ENCODE measurements at regions not wholly inside any gene's neighbourhood (a gene's known extent, or its start where the extent isn't known, plus 50 kb on each side); places are given as distances from the start of the nearest gene placed in this dataset.

DNA sequence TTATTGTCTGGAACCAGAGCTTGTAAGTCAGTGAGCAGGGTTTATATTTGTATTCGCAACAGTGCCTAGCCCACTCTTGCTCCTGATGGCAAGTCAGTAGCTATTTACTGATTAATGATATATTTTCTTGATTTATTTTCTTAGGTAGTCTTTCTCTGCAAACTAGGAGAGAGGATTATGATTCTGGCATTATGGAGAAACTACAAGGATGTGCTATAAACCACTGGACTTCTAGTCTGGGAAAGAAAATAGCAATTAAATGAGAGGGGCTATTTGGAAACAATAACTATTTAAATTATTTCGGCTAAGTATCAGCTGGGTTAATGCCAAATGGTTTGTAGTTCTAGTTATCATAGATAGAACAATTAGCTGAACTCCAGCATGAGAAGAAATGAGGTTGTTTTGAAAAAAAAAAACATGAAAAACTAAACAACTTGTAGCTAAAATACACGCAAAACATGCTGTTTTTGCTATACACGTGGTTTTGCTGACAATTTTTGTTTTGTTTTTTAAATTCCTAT is 304.9 kb upstream of the TCF21 start:
- no peaks in the 10 kb centered on the region for H3K27me3 ChIP-seq (ENCODE audit: control insufficient read depth, insufficient read depth, low read length)
- no peaks in the 10 kb centered on the region for H3K36me3 ChIP-seq (ENCODE audit: control insufficient read depth, insufficient read depth, low read length)
- H3K9me3 ChIP-seq (ENCODE audit: control insufficient read depth, insufficient read depth, low read length), result no peaks in the 10 kb centered on the region
- no peak overlapping the region for H3K9ac ChIP-seq (ENCODE audit: low read depth, low read length)
- no peak overlapping the region for H3K4me3 ChIP-seq (ENCODE audit: low read depth, low read length)
- H3K4me1 ChIP-seq (ENCODE audit: control insufficient read depth, insufficient read depth, low read length), result no peaks in the 10 kb centered on the region

DNA sequence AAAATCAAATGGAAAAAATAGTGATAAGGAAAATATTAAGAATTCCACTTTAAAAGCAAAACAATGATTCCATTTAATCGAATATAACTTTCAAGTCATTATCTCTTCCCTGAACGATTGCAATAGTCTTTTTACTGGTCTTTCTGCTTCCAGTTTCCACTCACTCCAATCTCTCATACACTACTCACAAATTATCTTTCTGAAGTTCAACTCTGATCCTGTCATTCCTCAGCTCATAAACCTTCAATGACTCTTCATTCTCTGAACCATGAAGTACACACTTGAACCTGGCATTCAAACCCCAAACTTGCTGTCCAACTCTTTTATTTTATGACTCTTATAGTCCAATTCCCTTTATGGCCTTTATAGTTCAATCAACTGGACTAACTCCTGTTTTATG is 304.1 kb upstream of the TCF21 start:
- H3K9ac ChIP-seq (ENCODE audit: low read depth, low read length), result no peak overlapping the region
- no peaks in the 10 kb centered on the region for H3K27me3 ChIP-seq (ENCODE audit: control insufficient read depth, insufficient read depth, low read length)
- no peaks in the 10 kb centered on the region for H3K9me3 ChIP-seq (ENCODE audit: control insufficient read depth, insufficient read depth, low read length)

DNA sequence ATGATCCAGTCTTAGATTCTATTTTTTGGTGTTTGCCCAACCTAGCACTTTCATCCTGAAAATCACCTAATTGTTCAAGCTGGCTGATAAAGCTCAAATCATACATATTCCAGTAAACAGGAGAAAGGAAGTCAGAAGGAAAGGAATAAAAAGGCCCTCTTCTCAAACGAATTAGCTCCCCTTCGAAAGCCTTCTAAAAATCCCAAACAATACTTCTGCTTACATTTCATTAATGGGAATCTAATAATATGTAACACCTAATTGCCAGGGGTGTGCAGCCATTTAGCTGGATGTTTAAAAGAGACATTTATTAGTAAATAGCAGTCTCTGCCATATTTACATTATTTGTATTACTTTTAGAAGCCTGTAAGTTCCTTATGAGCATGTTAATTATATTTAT is 302.9 kb upstream of the TCF21 start:
- H3K27me3 ChIP-seq (ENCODE audit: control insufficient read depth, insufficient read depth, low read length), result no peaks in the 10 kb centered on the region
- H3K4me1 ChIP-seq (ENCODE audit: control insufficient read depth, insufficient read depth, low read length), result no peaks in the 10 kb centered on the region
- H3K4me3 ChIP-seq (ENCODE audit: low read depth, low read length), result no peak overlapping the region
- no peaks in the 10 kb centered on the region for H3K36me3 ChIP-seq (ENCODE audit: control insufficient read depth, insufficient read depth, low read length)
- H3K9ac ChIP-seq (ENCODE audit: low read depth, low read length), result no peak overlapping the region
- H3K9me3 ChIP-seq (ENCODE audit: control insufficient read depth, insufficient read depth, low read length), result no peaks in the 10 kb centered on the region

More for the DNA sequence above, 304.1 kb upstream of the TCF21 start:
- H3K36me3 ChIP-seq (ENCODE audit: control insufficient read depth, insufficient read depth, low read length), result no peaks in the 10 kb centered on the region
- H3K4me3 ChIP-seq (ENCODE audit: low read depth, low read length), result no peak overlapping the region
- no peaks in the 10 kb centered on the region for H3K4me1 ChIP-seq (ENCODE audit: control insufficient read depth, insufficient read depth, low read length)

DNA sequence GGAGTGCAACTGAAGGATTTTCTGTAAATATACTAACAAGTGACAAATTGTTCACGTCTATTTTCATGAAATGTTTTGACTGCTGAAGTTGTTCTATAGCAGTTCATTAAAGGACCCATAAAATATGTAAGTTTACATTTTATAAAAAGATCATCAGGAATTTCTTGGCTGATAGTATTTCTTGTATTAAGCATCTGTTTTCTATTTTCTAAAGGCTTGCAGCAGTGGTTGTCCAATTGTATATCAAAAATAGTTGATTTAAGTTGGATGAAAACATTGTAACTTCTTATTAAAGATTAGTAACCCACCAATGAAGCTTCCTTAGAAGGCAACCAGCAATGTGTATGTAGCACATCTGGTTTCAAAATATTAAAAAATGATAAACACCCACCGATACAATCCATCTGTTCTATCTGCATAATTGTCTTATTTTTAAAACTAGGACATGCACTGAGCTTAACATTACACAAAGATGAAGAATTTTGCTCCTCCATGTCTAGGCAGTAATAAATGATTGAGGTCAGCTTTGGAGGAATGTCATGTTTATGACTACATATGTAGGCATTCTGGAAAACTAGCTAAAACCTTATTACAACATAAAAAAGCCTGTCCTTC is 301.3 kb upstream of the TCF21 start:
- Histone ChIP-seq H3K9ac (ENCODE audit: low read depth, low read length) (no peak overlapping the region), H3K27me3 (ENCODE audit: control insufficient read depth, insufficient read depth, low read length) (no peaks in the 10 kb centered on the region), H3K4me1 (ENCODE audit: control insufficient read depth, insufficient read depth, low read length) (no peaks in the 10 kb centered on the region), H3K9me3 (ENCODE audit: control insufficient read depth, insufficient read depth, low read length) (no peaks in the 10 kb centered on the region), H3K36me3 (ENCODE audit: control insufficient read depth, insufficient read depth, low read length) (no peaks in the 10 kb centered on the region), H3K4me3 (ENCODE audit: low read depth, low read length) (no peak overlapping the region)

DNA sequence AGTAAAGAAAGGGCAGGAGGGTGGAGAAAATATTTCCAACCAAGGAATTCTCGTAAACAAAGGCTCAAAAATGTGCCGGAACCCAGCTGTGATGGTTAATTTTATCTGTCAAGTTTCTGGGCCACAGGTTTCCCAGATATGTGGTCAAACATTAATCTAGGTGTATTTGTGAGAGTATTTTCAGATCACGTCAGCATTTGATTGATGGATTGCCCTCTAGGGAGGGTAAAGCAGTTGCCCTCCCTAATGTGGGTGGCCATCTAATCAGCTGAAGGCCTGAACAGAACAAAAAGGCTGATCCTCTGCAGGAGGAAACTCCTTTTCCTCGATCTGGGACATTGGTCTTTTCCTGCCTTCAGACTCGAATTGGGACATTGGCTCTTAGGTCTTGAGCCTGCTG is 298.7 kb upstream of the TCF21 start:
- Histone ChIP-seq H3K4me3 (ENCODE audit: low read depth, low read length) (no peak overlapping the region), H3K27me3 (ENCODE audit: control insufficient read depth, insufficient read depth, low read length) (no peaks in the 10 kb centered on the region), H3K9ac (ENCODE audit: low read depth, low read length) (no peak overlapping the region), H3K4me1 (ENCODE audit: control insufficient read depth, insufficient read depth, low read length) (no peaks in the 10 kb centered on the region), H3K36me3 (ENCODE audit: control insufficient read depth, insufficient read depth, low read length) (no peaks in the 10 kb centered on the region), H3K9me3 (ENCODE audit: control insufficient read depth, insufficient read depth, low read length) (no peaks in the 10 kb centered on the region)

DNA sequence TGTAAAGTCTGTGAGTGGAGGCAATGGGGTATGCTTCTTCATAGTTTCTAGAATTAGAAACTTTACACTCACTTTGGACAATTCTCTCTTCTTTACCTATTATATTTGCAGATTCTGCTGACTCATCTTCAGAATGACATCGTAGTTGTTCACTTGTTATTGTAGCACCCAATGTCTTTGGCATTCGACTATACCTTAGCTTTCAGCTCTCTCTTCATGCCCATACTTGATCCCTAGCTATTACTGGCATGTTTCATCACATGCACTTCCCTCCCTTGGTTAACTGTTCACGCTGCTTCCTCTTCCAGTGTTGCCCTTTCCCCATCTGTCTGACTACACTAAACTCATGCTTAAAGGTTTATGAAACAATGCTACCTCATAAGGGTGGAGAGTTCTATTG is 298.1 kb upstream of the TCF21 start:
- H3K36me3 ChIP-seq (ENCODE audit: control insufficient read depth, insufficient read depth, low read length), result no peaks in the 10 kb centered on the region
- H3K4me1 ChIP-seq (ENCODE audit: control insufficient read depth, insufficient read depth, low read length), result no peaks in the 10 kb centered on the region
- no peak overlapping the region for H3K9ac ChIP-seq (ENCODE audit: low read depth, low read length)
- no peaks in the 10 kb centered on the region for H3K9me3 ChIP-seq (ENCODE audit: control insufficient read depth, insufficient read depth, low read length)
- no peaks in the 10 kb centered on the region for H3K27me3 ChIP-seq (ENCODE audit: control insufficient read depth, insufficient read depth, low read length)
- no peak overlapping the region for H3K4me3 ChIP-seq (ENCODE audit: low read depth, low read length)

DNA sequence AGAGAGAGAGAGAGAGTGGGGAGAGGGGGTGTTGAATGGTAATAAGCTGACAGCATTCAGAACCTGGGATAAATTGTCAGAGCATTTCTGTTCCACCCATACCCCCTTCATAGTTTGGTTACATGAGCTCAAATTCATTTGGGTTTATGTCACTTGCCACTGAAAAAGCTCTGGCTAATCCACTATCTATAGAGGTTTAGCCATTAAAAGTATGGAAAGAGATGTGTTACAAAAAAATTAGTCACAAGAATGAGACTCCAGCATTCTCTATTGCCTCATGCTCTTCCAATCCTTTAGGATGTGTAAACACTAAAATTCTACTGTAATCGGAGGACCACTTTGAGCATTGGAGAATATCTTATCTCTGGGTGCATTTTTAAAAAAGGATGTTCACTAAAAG is 297.6 kb upstream of the TCF21 start:
- no peaks in the 10 kb centered on the region for H3K9me3 ChIP-seq (ENCODE audit: control insufficient read depth, insufficient read depth, low read length)
- H3K27me3 ChIP-seq (ENCODE audit: control insufficient read depth, insufficient read depth, low read length), result no peaks in the 10 kb centered on the region
- H3K36me3 ChIP-seq (ENCODE audit: control insufficient read depth, insufficient read depth, low read length), result no peaks in the 10 kb centered on the region
- no peak overlapping the region for H3K9ac ChIP-seq (ENCODE audit: low read depth, low read length)
- no peak overlapping the region for H3K4me3 ChIP-seq (ENCODE audit: low read depth, low read length)
- H3K4me1 ChIP-seq (ENCODE audit: control insufficient read depth, insufficient read depth, low read length), result no peaks in the 10 kb centered on the region

DNA sequence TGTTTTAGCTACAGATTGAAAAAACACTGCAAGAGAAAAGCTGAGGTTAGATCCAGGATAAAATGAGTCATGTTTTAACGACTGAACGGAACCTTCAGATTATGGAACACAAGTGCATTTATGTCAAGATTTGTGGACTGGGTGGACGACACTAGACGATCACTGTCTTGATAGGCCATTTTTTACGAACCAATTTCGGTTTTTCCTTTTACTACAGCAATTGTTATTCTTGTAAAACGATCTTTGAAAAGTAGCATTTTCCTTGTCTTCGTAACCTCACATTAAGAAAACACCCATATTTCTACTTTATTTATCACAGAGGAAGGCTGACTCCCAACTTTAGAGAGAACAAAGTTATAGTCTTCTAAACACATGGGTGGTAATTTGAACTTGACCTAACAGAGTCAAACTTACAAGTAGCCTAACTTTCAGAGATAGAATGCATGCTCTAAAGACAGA is 294.2 kb upstream of the TCF21 start:
- no peak overlapping the region for H3K9ac ChIP-seq (ENCODE audit: low read depth, low read length)
- no peak overlapping the region for H3K4me3 ChIP-seq (ENCODE audit: low read depth, low read length)
- no peaks in the 10 kb centered on the region for H3K9me3 ChIP-seq (ENCODE audit: control insufficient read depth, insufficient read depth, low read length)
- no peaks in the 10 kb centered on the region for H3K4me1 ChIP-seq (ENCODE audit: control insufficient read depth, insufficient read depth, low read length)
- H3K36me3 ChIP-seq (ENCODE audit: control insufficient read depth, insufficient read depth, low read length), result no peaks in the 10 kb centered on the region
- H3K27me3 ChIP-seq (ENCODE audit: control insufficient read depth, insufficient read depth, low read length), result no peaks in the 10 kb centered on the region

DNA sequence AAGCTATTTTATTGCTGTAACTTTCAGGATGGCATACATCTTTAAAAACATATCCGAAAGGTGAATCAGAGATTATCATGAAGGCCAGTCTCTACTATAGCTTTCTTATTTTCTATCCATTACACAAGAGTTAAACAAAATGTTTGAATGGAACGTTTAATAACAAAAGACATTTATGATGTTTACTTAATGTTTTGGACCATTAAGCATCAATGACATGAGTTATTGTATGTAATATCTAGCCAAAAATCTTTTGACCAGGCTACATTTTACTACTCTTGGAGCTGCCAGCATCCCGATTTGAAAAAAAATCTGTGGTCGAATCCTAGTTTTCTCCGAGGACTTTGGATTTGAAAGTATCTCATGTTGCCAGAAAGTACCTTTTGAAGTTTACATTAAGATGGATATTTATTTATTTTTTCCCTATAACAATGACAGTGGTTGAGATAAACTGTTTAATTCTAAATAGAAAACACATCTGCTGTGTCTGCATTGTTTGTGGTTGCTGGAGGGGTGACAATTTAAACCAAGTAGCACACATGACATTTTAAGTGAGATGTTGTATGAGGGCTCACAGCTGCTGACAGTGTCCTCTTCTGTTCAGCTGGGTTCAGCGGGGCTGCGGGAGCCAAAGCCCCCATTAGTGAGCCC is 293.7 kb upstream of the TCF21 start:
- H3K27me3 ChIP-seq (ENCODE audit: control insufficient read depth, insufficient read depth, low read length), result no peaks in the 10 kb centered on the region
- H3K4me1 ChIP-seq (ENCODE audit: control insufficient read depth, insufficient read depth, low read length), result no peaks in the 10 kb centered on the region
- H3K36me3 ChIP-seq (ENCODE audit: control insufficient read depth, insufficient read depth, low read length), result no peaks in the 10 kb centered on the region
- H3K9me3 ChIP-seq (ENCODE audit: control insufficient read depth, insufficient read depth, low read length), result no peaks in the 10 kb centered on the region
- no peak overlapping the region for H3K4me3 ChIP-seq (ENCODE audit: low read depth, low read length)
- H3K9ac ChIP-seq (ENCODE audit: low read depth, low read length), result no peak overlapping the region

DNA sequence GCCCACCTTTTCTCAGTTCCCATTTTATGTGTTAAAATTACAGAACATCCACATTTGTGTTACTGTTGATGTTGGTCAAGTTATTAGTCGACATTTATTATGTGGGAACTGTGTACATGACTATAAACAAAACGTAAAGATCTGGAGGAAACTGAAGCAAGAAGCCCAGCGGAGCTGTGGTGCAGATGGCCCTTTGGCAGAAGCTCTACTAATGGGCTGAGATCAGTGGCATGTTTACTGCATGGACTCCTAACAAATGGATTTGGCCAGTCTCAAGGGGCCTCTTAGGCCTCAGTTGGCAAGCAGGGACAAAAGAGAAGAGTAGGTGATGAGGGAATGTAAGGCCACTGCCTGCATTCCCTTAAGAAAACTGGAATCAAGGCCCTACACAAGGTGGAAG is 282.1 kb upstream of the TCF21 start:
- no peak overlapping the region for H3K4me3 ChIP-seq (ENCODE audit: low read depth, low read length)
- H3K4me1 ChIP-seq (ENCODE audit: control insufficient read depth, insufficient read depth, low read length), result no peaks in the 10 kb centered on the region
- no peaks in the 10 kb centered on the region for H3K27me3 ChIP-seq (ENCODE audit: control insufficient read depth, insufficient read depth, low read length)
- H3K36me3 ChIP-seq (ENCODE audit: control insufficient read depth, insufficient read depth, low read length), result no peaks in the 10 kb centered on the region
- H3K9me3 ChIP-seq (ENCODE audit: control insufficient read depth, insufficient read depth, low read length), result no peaks in the 10 kb centered on the region
- no peak overlapping the region for H3K9ac ChIP-seq (ENCODE audit: low read depth, low read length)

DNA sequence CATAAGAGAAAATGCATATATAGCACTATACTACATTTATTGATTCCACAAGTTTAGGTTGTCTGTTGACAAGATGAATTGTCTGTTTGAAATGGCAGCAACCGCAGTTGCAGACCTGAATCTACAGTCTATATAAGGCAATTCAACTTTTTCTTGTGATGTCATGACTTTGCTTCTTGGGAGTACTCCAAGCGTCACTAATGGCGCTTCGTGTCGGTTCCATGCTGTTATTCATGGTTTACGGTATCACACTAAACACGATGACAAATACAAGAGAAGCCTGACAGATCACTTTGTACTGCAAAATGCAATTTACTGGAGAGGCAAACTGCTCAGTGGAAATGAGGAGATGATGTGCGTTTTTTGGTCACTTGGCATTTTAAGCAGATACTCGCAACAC is 280.3 kb upstream of the TCF21 start:
- no peaks in the 10 kb centered on the region for H3K9me3 ChIP-seq (ENCODE audit: control insufficient read depth, insufficient read depth, low read length)
- no peak overlapping the region for H3K9ac ChIP-seq (ENCODE audit: low read depth, low read length)

More for the DNA sequence above, 280.3 kb upstream of the TCF21 start:
- no peaks in the 10 kb centered on the region for H3K36me3 ChIP-seq (ENCODE audit: control insufficient read depth, insufficient read depth, low read length)
- no peaks in the 10 kb centered on the region for H3K27me3 ChIP-seq (ENCODE audit: control insufficient read depth, insufficient read depth, low read length)
- no peak overlapping the region for H3K4me3 ChIP-seq (ENCODE audit: low read depth, low read length)
- H3K4me1 ChIP-seq (ENCODE audit: control insufficient read depth, insufficient read depth, low read length), result no peaks in the 10 kb centered on the region

All from iPS-15b (cell line).